ENCODE measurements at regions not wholly inside any gene's neighbourhood (a gene's known extent, or its start where the extent isn't known, plus 50 kb on each side); places are given as distances from the start of the nearest gene placed in this dataset.

- no peak for TF ChIP-seq CTCF (IDR thresholded peaks at IDR 0.05; ENCODE audit: extremely low read depth in 1 of 2, insufficient read depth in 1 of 2, low read depth in 1 of 2, low read length in 2 of 2)
- TF ChIP-seq POLR2AphosphoS5 (IDR thresholded peaks at IDR 0.05; ENCODE audit: insufficient read depth, low read depth, low read length) = no peak
- TF ChIP-seq POLR2A (IDR thresholded peaks at IDR 0.05; ENCODE audit: low read depth, low read length) = no peak
- TF ChIP-seq FOS (IDR thresholded peaks at IDR 0.05; ENCODE audit: borderline replicate concordance, insufficient read depth, low read length) = no peak
- no peak for TF ChIP-seq GATA2 (IDR thresholded peaks at IDR 0.05; ENCODE audit: insufficient read depth, insufficient read length, low read depth, low read length)
- no peak for TF ChIP-seq MAX (IDR thresholded peaks at IDR 0.05; ENCODE audit: insufficient read depth, insufficient read length)
Measured at GRCh38 chr6:23608931-23609435, 517.0 kb upstream of the NRSN1 start.
